Fibroblast of the aortic adventitia (primary cell): ENCODE measurements at regions not wholly inside any gene's neighbourhood (a gene's known extent, or its start where the extent isn't known, plus 50 kb on each side); places are given as distances from the start of the nearest gene placed in this dataset.

ENCODE experiments used
- DNase-seq: peaks from one replicate; pipeline ENCODE4 v3.0.0-alpha.2; 2010; ENCODE audit warnings: low read depth
- H3K4me3 ChIP-seq: 2 replicates; pipeline ENCODE4 v1.5.1; 2011; ENCODE audit warnings: low read depth, mild to moderate bottlenecking, control low read depth, low read length, moderate library complexity
- TF ChIP-seq, protein P1 (sequence below): IDR thresholded peaks from 2 replicates; pipeline ENCODE4 v1.5.1; 2011; ENCODE audit warnings: mild to moderate bottlenecking, low read length, control low read depth, inconsistent platforms; ENCODE audit not compliant: insufficient read depth

GRCh38 chr9:118483677-118484076 lies 779.5 kb downstream of the TLR4 start:
- TF ChIP-seq, protein P1, sequence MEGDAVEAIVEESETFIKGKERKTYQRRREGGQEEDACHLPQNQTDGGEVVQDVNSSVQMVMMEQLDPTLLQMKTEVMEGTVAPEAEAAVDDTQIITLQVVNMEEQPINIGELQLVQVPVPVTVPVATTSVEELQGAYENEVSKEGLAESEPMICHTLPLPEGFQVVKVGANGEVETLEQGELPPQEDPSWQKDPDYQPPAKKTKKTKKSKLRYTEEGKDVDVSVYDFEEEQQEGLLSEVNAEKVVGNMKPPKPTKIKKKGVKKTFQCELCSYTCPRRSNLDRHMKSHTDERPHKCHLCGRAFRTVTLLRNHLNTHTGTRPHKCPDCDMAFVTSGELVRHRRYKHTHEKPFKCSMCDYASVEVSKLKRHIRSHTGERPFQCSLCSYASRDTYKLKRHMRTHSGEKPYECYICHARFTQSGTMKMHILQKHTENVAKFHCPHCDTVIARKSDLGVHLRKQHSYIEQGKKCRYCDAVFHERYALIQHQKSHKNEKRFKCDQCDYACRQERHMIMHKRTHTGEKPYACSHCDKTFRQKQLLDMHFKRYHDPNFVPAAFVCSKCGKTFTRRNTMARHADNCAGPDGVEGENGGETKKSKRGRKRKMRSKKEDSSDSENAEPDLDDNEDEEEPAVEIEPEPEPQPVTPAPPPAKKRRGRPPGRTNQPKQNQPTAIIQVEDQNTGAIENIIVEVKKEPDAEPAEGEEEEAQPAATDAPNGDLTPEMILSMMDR: no peak
- no peak for DNase-seq
- no peak overlapping the region for H3K4me3 ChIP-seq

DNA sequence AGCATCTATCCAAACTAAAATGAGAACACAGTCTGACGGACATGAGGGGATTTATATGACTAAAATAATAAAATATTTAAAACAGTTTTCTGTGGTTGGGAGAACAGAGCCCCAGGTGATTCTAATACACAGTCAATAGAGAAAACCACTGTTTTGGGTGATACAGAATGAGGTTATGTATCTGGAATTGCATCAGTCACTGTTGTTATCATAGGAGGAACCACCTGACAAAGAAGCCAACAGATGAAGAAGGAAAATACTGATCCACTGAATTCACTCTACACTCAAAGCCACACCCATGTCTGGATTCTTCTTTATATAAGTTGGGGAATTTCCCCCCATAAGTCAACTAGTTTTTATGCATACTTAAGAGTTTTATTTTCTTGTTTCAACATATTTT lies 799.0 kb downstream of the TLR4 start:
- TF ChIP-seq, protein P1: no peak
- no peak for DNase-seq
- no peak overlapping the region for H3K4me3 ChIP-seq

- H3K4me3 ChIP-seq: no peak overlapping the region
- DNase-seq: no peak
- TF ChIP-seq, protein P1: no peak
These were observed 806.5 kb downstream of the TLR4 start for GRCh38 chr9:118510711-118511110.

- TF ChIP-seq, protein P1: no peak
- DNase-seq: no peak
- no peak overlapping the region for H3K4me3 ChIP-seq
These were observed 811.7 kb downstream of the TLR4 start for GRCh38 chr9:118515947-118516346.

DNA sequence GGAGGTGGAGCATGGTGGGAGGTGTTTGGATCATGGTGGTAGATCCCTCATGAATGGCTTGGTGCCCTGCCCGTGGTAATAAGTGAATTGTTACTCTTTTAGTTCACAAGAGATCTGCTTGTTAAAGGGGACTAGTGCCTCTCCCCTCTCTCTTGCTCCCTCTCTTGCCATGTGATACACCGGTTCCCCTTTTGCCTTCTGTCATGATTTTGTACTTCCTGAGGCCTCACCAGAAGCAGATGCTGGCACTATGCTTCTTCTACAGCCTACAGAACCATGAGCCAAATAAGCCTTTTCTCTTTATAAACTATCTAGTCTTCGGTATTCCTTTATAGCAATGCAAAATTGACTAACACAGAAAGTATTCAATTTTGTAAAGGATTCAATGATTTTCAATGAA lies 817.1 kb downstream of the TLR4 start:
- DNase-seq: no peak
- TF ChIP-seq, protein P1: no peak
- no peak overlapping the region for H3K4me3 ChIP-seq

DNA sequence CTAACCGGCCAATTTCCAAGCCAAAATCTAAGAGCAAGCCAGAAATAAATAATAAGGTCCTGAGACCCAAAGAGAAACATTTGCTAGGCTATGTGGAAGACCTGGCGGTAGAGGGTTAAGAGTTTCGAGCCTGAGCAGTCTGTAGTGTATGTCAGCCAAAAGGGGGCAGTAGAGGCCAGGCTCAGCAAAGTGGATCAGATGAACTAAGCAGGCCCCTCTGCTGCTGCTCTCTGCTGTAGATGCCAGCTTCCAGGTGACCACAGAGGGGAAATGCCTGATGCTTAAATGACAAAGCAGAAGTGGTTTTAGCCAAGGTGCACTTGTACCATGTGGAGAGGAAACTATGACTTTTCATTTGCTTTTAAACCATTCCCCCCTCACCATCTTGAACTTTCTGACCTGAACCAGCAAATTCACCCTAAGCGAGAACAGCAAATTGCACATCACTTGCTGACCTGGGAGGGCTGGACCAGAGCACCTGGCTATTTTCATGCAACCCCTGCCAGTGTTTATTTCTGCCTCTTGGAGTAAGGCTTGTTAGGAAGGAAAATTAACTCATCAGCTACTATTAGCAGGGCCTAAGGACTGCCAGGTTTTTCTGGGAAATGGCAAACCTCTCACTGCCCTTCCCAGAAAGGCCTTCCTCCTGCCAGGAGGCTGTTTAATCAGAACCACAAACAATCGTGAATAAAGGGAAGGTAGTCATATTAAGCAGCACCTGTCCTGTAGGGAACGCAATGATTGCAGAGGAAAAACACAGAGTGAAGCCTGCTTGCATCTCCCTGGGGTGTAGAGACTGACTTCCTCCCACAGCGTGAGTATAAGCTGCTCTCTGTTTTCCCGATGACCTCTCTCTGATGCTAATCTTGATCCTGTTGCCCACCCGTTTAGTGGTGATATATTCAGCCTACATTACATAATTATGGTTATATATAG lies 818.2 kb downstream of the TLR4 start:
- peak; percentile 61 for DNase-seq
- TF ChIP-seq, protein P1: peak; percentile 66
- no peak overlapping the region for H3K4me3 ChIP-seq
